HG03159 (cell line): ENCODE measurements at regions not wholly inside any gene's neighbourhood (a gene's known extent, or its start where the extent isn't known, plus 50 kb on each side); places are given as distances from the start of the nearest gene placed in this dataset.
A peak's percentile ranks its signal among the peaks of the same experiment; 100 is the strongest.
"Not testable (repeated sequence)": the region's sequence is repeated elsewhere in the genome, so short reads cannot be mapped to it uniquely, and the experiment has no call there.

ENCODE experiments used
- ATAC-seq: cut with Tn5 transposase; IDR thresholded peaks from one replicate; pipeline ENCODE4 v1.9.1; 2021; ENCODE audit warnings: mild to moderate bottlenecking, moderate library complexity; ENCODE audit not compliant: unreplicated experiment

- ATAC-seq: no peak
Measured at GRCh38 chr2:84158605-84159004, 300.5 kb downstream of the SUCLG1 start.

GRCh38 chr2:84152462-84152861, 306.6 kb downstream of the SUCLG1 start:
- no peak for ATAC-seq

GRCh38 chr2:84144345-84144744, 314.7 kb downstream of the SUCLG1 start:
- ATAC-seq: no peak

- no peak for ATAC-seq
Measured at GRCh38 chr2:84137034-84137433, 322.0 kb downstream of the SUCLG1 start.

GRCh38 chr2:84132370-84132769, 326.7 kb downstream of the SUCLG1 start:
- ATAC-seq: no peak

GRCh38 chr2:84131278-84131830, 327.7 kb downstream of the SUCLG1 start:
- ATAC-seq: no peak

- no peak for ATAC-seq
Measured at GRCh38 chr2:84129018-84129417, 330.1 kb downstream of the SUCLG1 start.

- not testable (repeated sequence) for ATAC-seq
Measured at GRCh38 chr2:84127812-84128211, 331.3 kb downstream of the SUCLG1 start.

GRCh38 chr2:84126530-84126929, 332.6 kb downstream of the SUCLG1 start:
- no peak for ATAC-seq

- no peak for ATAC-seq
Measured at GRCh38 chr2:84126084-84126483, 333.0 kb downstream of the SUCLG1 start.

- no peak for ATAC-seq
Measured at GRCh38 chr2:84116143-84116542, 342.9 kb downstream of the SUCLG1 start.

- peak; percentile 98 for ATAC-seq
Measured at GRCh38 chr2:84115173-84115857, 343.8 kb downstream of the SUCLG1 start.

GRCh38 chr2:84103816-84104527, 355.1 kb downstream of the SUCLG1 start:
- not testable (repeated sequence) for ATAC-seq

- no peak for ATAC-seq
Measured at GRCh38 chr2:84102274-84102673, 356.8 kb downstream of the SUCLG1 start.

GRCh38 chr2:84088656-84089055, 370.4 kb downstream of the SUCLG1 start:
- ATAC-seq: no peak

GRCh38 chr2:84085562-84085961, 373.5 kb downstream of the SUCLG1 start:
- ATAC-seq: no peak

- no peak for ATAC-seq
Measured at GRCh38 chr2:84084856-84085255, 374.2 kb downstream of the SUCLG1 start.

- ATAC-seq: no peak
Measured at GRCh38 chr2:84083984-84084383, 375.1 kb downstream of the SUCLG1 start.

GRCh38 chr2:84078471-84078870, 380.6 kb downstream of the SUCLG1 start:
- ATAC-seq: no peak

- ATAC-seq: no peak
Measured at GRCh38 chr2:84077496-84077895, 381.6 kb downstream of the SUCLG1 start.

GRCh38 chr2:84071050-84071449, 388.0 kb downstream of the SUCLG1 start:
- no peak for ATAC-seq

GRCh38 chr2:84065857-84066256, 393.2 kb downstream of the SUCLG1 start:
- ATAC-seq: no peak
